GM18951 (cell line): ENCODE measurements at regions not wholly inside any gene's neighbourhood (a gene's known extent, or its start where the extent isn't known, plus 50 kb on each side); places are given as distances from the start of the nearest gene placed in this dataset.
"Not testable (repeated sequence)": the region's sequence is repeated elsewhere in the genome, so short reads cannot be mapped to it uniquely, and the experiment has no call there.

Source experiments
- POLR2A ChIP-seq: IDR thresholded peaks from 4 replicates; pipeline ENCODE4 v1.6.1; 2011; ENCODE audit warnings: mild to moderate bottlenecking; ENCODE audit not compliant: insufficient read length, insufficient read depth; ENCODE audit errors: extremely low read depth
- in situ Hi-C: fragments of 300-500 bp; cut with MboI; formaldehyde crosslinking; loops from one replicate; pipeline ENCODE4 v1.12.0; 2022; ENCODE audit warnings: low sequenced_read_pairs, mixed read lengths, inconsistent platforms; ENCODE audit not compliant: unreplicated experiment

- TF ChIP-seq POLR2A, result no peak
- in situ Hi-C loops, result no loop called here
These were observed 131.3 kb downstream of the FASLG start for GRCh38 chr1:172790245-172790644.

GRCh38 chr1:172793823-172794222 lies 134.9 kb downstream of the FASLG start:
- no peak for TF ChIP-seq POLR2A
- in situ Hi-C loops, result no loop called here

GRCh38 chr1:172795741-172796140 lies 136.8 kb downstream of the FASLG start:
- TF ChIP-seq POLR2A, result no peak

GRCh38 chr1:172799804-172800203 lies 140.9 kb downstream of the FASLG start:
- in situ Hi-C loops, result not testable (repeated sequence)

More at GRCh38 chr1:172795741-172796140, 136.8 kb downstream of the FASLG start:
- in situ Hi-C loops, result no loop called here

- in situ Hi-C loops, result no loop called here
- no peak for TF ChIP-seq POLR2A
These were observed 142.9 kb downstream of the FASLG start for GRCh38 chr1:172801771-172802322.

GRCh38 chr1:172809750-172810149 lies 150.8 kb downstream of the FASLG start:
- in situ Hi-C loops, result no loop called here
- TF ChIP-seq POLR2A, result no peak

- in situ Hi-C loops, result no loop called here
- no peak for TF ChIP-seq POLR2A
These were observed 151.7 kb downstream of the FASLG start for GRCh38 chr1:172810480-172811175.

GRCh38 chr1:172811694-172812093 lies 152.8 kb downstream of the FASLG start:
- no peak for TF ChIP-seq POLR2A
- in situ Hi-C loops, result no loop called here

- in situ Hi-C loops, result no loop called here
- no peak for TF ChIP-seq POLR2A
These were observed 153.2 kb downstream of the FASLG start for GRCh38 chr1:172812118-172812517.

- in situ Hi-C loops, result no loop called here
- TF ChIP-seq POLR2A, result no peak
These were observed 154.4 kb downstream of the FASLG start for GRCh38 chr1:172813330-172813729.

- in situ Hi-C loops, result no loop called here
These were observed 155.5 kb downstream of the FASLG start for GRCh38 chr1:172814428-172814827.

GRCh38 chr1:172815740-172816139 lies 156.8 kb downstream of the FASLG start:
- in situ Hi-C loops, result no loop called here
- TF ChIP-seq POLR2A, result no peak

More at GRCh38 chr1:172814428-172814827, 155.5 kb downstream of the FASLG start:
- no peak for TF ChIP-seq POLR2A

- in situ Hi-C loops, result no loop called here
- no peak for TF ChIP-seq POLR2A
These were observed 160.1 kb downstream of the FASLG start for GRCh38 chr1:172818841-172819527.
